Neural progenitor cell (in vitro differentiated cells): ENCODE measurements at regions not wholly inside any gene's neighbourhood (a gene's known extent, or its start where the extent isn't known, plus 50 kb on each side); places are given as distances from the start of the nearest gene placed in this dataset.

Experiments used
- CTCF ChIP-seq: fragments of 200-600 bp; sonication (generic); IDR thresholded peaks from 2 replicates; pipeline ENCODE4 v1.5.1; 2017; ENCODE audit warnings: antibody characterized with exemption, mild to moderate bottlenecking
- EZH2 ChIP-seq: fragments of 200-600 bp; sonication (generic); IDR thresholded peaks from 2 replicates; pipeline ENCODE4 v1.6.1; 2017; ENCODE audit warnings: antibody characterized with exemption, mild to moderate bottlenecking, moderate library complexity
- EZH2phosphoT487 ChIP-seq: fragments of 200-600 bp; sonication (generic); IDR thresholded peaks from 2 replicates; pipeline ENCODE4 v1.6.1; 2017; ENCODE audit warnings: antibody characterized with exemption

DNA sequence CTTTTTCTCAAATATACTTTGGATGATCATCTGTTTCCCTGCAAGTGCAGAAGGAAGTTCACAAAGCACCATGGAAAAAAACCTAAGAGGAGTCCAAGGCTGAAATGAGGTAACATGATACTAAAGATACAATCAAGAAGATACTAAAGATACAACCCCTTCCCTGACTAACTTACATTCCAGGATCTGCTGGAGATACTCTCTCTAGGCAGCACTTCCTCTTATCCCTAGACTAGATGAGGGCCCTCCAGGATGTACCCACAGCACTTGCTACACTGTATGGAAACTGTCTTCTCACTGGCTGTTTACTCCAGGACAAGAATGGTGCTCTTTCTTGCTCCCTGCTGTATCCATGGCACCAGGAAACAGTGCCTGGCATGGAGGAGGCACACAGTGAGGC lies 116.4 kb upstream of the NFE2L3 start:
- no peak for TF ChIP-seq CTCF
- TF ChIP-seq EZH2: no peak
- TF ChIP-seq EZH2phosphoT487: no peak
